ENCODE measurements at regions not wholly inside any gene's neighbourhood (a gene's known extent, or its start where the extent isn't known, plus 50 kb on each side); places are given as distances from the start of the nearest gene placed in this dataset.
A peak's percentile ranks its signal among the peaks of the same experiment; 100 is the strongest.
"Not testable (repeated sequence)": the region's sequence is repeated elsewhere in the genome, so short reads cannot be mapped to it uniquely, and the experiment has no call there.

- TF ChIP-seq CTCF (IDR thresholded peaks at IDR 0.05; ENCODE audit: low read length, missing control alignments): no peak
- no peak for DNase-seq (ENCODE audit: low read depth)
- no peak overlapping the region for H3K4me3 ChIP-seq (replicated peaks; ENCODE audit: low read depth, low read length)
Observed at GRCh38 chr19:21608571-21608970, 103.2 kb downstream of the ZNF429 start.

- TF ChIP-seq CTCF (IDR thresholded peaks at IDR 0.05; ENCODE audit: low read length, missing control alignments): no peak
- H3K4me3 ChIP-seq (replicated peaks; ENCODE audit: low read depth, low read length): no peak overlapping the region
- no peak for DNase-seq (ENCODE audit: low read depth)
Observed at GRCh38 chr19:21607449-21607848, 102.0 kb downstream of the ZNF429 start.

GRCh38 chr19:21607011-21607410 is 101.6 kb downstream of the ZNF429 start:
- H3K4me3 ChIP-seq (replicated peaks; ENCODE audit: low read depth, low read length); DNase-seq (ENCODE audit: low read depth): not testable (repeated sequence)

GRCh38 chr19:21606326-21606725 is 100.9 kb downstream of the ZNF429 start:
- H3K4me3 ChIP-seq (replicated peaks; ENCODE audit: low read depth, low read length); DNase-seq (ENCODE audit: low read depth): not testable (repeated sequence)

GRCh38 chr19:21604951-21605476 is 99.6 kb downstream of the ZNF429 start:
- DNase-seq (ENCODE audit: low read depth): no peak
- TF ChIP-seq CTCF (IDR thresholded peaks at IDR 0.05; ENCODE audit: low read length, missing control alignments): no peak
- peak overlapping the region; percentile 37 for H3K4me3 ChIP-seq (replicated peaks; ENCODE audit: low read depth, low read length)
